ENCODE measurements at regions not wholly inside any gene's neighbourhood (a gene's known extent, or its start where the extent isn't known, plus 50 kb on each side); places are given as distances from the start of the nearest gene placed in this dataset.

DNA sequence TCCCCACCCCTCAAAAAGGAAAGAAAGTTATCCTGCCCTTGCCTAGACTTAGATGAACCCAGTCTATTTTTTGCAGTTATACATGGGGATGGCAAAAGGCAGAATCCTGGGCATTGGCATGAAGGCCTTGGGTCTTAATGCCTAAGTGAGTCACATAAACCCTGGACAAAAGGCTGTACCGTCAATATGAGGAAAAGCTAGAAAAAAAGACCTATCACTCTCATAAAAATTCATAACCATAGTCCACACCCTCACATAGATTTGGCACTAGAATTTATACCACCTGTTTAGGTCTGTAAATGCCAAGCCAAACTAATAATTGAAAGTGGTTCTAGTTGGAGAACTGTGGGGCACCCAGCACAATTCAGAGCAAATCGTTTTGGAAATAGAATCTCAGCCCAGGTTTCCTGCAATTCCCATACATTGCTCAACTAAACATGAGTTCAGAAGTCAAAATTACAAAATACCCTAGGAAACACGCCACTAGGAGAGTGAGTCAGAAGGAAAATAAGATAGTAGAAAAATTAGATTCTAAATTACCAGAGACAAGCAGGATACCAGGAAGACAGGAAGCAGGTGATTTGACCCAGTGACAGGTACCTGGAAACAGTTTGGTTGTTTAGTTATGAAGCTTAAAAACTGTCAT, 70.4 kb upstream of the FUCA2 start:
- Histone ChIP-seq H3K27me3 (ENCODE audit: insufficient read depth, low read length) (no peaks in the 10 kb centered on the region), H3K4me1 (ENCODE audit: insufficient read depth, low read length, severe bottlenecking) (no peaks in the 10 kb centered on the region), H2AFZ (ENCODE audit: low read length) (no peak overlapping the region), H3K36me3 (ENCODE audit: insufficient read depth, low read length) (no peaks in the 10 kb centered on the region), H3K79me2 (ENCODE audit: insufficient read depth, low read length) (no peaks in the 10 kb centered on the region), H3K27ac (ENCODE audit: low read depth, low read length, poor library complexity, severe bottlenecking) (no peak overlapping the region), H3K9me3 (ENCODE audit: low read length) (no peaks in the 10 kb centered on the region), H3F3A (ENCODE audit: insufficient read depth, low read length) (no peaks in the 10 kb centered on the region), H3K9ac (ENCODE audit: low read length) (no peak overlapping the region), H3K4me3 (ENCODE audit: low read depth, low read length, poor library complexity, severe bottlenecking) (no peak overlapping the region), H4K20me1 (ENCODE audit: insufficient read depth, low read length) (no peaks in the 10 kb centered on the region), H3K9me2 (ENCODE audit: low read depth, low read length) (no peaks in the 10 kb centered on the region), H3K4me2 (ENCODE audit: low read length) (no peak overlapping the region)
- TF ChIP-seq EZH2 (IDR thresholded peaks at IDR 0.05; ENCODE audit: borderline replicate concordance, low read length): no peak
- TF ChIP-seq, protein P1, sequence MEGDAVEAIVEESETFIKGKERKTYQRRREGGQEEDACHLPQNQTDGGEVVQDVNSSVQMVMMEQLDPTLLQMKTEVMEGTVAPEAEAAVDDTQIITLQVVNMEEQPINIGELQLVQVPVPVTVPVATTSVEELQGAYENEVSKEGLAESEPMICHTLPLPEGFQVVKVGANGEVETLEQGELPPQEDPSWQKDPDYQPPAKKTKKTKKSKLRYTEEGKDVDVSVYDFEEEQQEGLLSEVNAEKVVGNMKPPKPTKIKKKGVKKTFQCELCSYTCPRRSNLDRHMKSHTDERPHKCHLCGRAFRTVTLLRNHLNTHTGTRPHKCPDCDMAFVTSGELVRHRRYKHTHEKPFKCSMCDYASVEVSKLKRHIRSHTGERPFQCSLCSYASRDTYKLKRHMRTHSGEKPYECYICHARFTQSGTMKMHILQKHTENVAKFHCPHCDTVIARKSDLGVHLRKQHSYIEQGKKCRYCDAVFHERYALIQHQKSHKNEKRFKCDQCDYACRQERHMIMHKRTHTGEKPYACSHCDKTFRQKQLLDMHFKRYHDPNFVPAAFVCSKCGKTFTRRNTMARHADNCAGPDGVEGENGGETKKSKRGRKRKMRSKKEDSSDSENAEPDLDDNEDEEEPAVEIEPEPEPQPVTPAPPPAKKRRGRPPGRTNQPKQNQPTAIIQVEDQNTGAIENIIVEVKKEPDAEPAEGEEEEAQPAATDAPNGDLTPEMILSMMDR (IDR thresholded peaks at IDR 0.05; ENCODE audit: low read length): no peak

DNA sequence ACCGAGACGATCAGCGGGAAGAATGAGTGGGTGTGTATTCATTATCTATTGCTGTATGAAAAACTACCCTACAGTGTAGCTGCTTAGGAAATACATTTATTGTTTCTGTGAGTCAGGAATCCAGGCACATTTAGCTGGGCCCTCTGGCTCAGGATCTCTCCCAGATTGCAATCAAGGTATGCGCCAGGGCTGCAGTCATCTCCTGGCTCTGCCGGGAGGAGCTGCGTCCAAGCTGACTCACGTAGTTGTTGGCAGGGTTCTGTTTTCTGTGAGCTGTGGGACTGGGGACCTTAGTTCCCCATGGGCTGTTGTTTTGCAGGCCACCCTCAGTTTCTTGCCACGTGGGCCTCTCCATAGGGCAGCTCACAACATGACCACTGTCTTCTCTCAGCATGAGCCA, 68.2 kb upstream of the FUCA2 start:
- Histone ChIP-seq H3K4me3 (ENCODE audit: low read depth, low read length, poor library complexity, severe bottlenecking) (no peak overlapping the region), H3K27me3 (ENCODE audit: insufficient read depth, low read length) (no peaks in the 10 kb centered on the region), H3K79me2 (ENCODE audit: insufficient read depth, low read length) (no peaks in the 10 kb centered on the region), H3K9me2 (ENCODE audit: low read depth, low read length) (no peaks in the 10 kb centered on the region), H3K4me2 (ENCODE audit: low read length) (no peak overlapping the region), H3K4me1 (ENCODE audit: insufficient read depth, low read length, severe bottlenecking) (no peaks in the 10 kb centered on the region), H3K27ac (ENCODE audit: low read depth, low read length, poor library complexity, severe bottlenecking) (no peak overlapping the region), H3K36me3 (ENCODE audit: insufficient read depth, low read length) (no peaks in the 10 kb centered on the region), H3K9ac (ENCODE audit: low read length) (no peak overlapping the region), H2AFZ (ENCODE audit: low read length) (no peak overlapping the region), H3K9me3 (ENCODE audit: low read length) (no peaks in the 10 kb centered on the region), H3F3A (ENCODE audit: insufficient read depth, low read length) (no peaks in the 10 kb centered on the region), H4K20me1 (ENCODE audit: insufficient read depth, low read length) (no peaks in the 10 kb centered on the region)
- TF ChIP-seq EZH2 (IDR thresholded peaks at IDR 0.05; ENCODE audit: borderline replicate concordance, low read length): no peak
- TF ChIP-seq, protein P1 (IDR thresholded peaks at IDR 0.05; ENCODE audit: low read length): no peak

DNA sequence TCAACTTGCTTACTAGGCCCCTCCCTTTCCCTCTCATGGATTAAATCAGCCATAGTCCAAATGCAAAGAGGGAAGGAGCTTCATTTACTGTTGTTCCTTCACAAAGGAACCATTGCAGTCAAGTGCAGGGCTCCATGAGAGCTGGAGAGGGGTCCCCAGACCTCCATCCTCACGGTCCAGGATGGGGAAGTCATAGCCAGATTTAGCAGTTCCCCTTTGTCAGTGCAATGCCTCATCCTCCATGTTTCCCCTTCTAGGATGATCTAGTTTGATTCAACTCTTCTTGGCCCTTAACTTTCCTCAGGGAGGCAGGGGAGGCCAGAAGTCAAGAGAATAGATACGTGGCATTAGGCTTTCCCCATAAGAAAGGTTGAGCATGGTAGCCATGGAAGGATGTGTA, 66.5 kb upstream of the FUCA2 start:
- Histone ChIP-seq H3K4me3 (ENCODE audit: low read depth, low read length, poor library complexity, severe bottlenecking) (no peak overlapping the region), H2AFZ (ENCODE audit: low read length) (no peak overlapping the region), H3K9me2 (ENCODE audit: low read depth, low read length) (no peaks in the 10 kb centered on the region), H3F3A (ENCODE audit: insufficient read depth, low read length) (no peaks in the 10 kb centered on the region), H3K4me1 (ENCODE audit: insufficient read depth, low read length, severe bottlenecking) (no peaks in the 10 kb centered on the region), H3K4me2 (ENCODE audit: low read length) (no peak overlapping the region), H3K9me3 (ENCODE audit: low read length) (no peaks in the 10 kb centered on the region), H3K79me2 (ENCODE audit: insufficient read depth, low read length) (no peaks in the 10 kb centered on the region), H4K20me1 (ENCODE audit: insufficient read depth, low read length) (no peaks in the 10 kb centered on the region), H3K27ac (ENCODE audit: low read depth, low read length, poor library complexity, severe bottlenecking) (no peak overlapping the region), H3K36me3 (ENCODE audit: insufficient read depth, low read length) (no peaks in the 10 kb centered on the region), H3K9ac (ENCODE audit: low read length) (no peak overlapping the region), H3K27me3 (ENCODE audit: insufficient read depth, low read length) (no peaks in the 10 kb centered on the region)
- no peak for TF ChIP-seq EZH2 (IDR thresholded peaks at IDR 0.05; ENCODE audit: borderline replicate concordance, low read length)
- TF ChIP-seq, protein P1 (IDR thresholded peaks at IDR 0.05; ENCODE audit: low read length): no peak
